HL-60 (cell line): ENCODE measurements at regions not wholly inside any gene's neighbourhood (a gene's known extent, or its start where the extent isn't known, plus 50 kb on each side); places are given as distances from the start of the nearest gene placed in this dataset.
A peak's percentile ranks its signal among the peaks of the same experiment; 100 is the strongest.

Source experiments
- DNase-seq, 2 experiments: peaks; one replicate each; pipeline ENCODE4 v3.0.0-alpha.2; 2010 to 2020; ENCODE audit warnings: low read depth in 1 of 2, low spot score in 1 of 2
- H3K27ac ChIP-seq: fragments of 250-450 bp; sonication (Bioruptor Pico); replicated peaks from 2 replicates; pipeline ENCODE4 v1.5.1; 2020; ENCODE audit warnings: mild to moderate bottlenecking, moderate library complexity
- H3K27me3 ChIP-seq: fragments of 250-450 bp; sonication (Bioruptor Pico); 2 replicates; pipeline ENCODE4 v1.5.1; 2021; ENCODE audit warnings: mild to moderate bottlenecking, moderate library complexity; ENCODE audit not compliant: insufficient read depth, poor library complexity, severe bottlenecking
- H3K4me3 ChIP-seq: replicated peaks from 2 replicates; pipeline ENCODE4 v1.5.1; 2011; ENCODE audit warnings: mild to moderate bottlenecking, control low read depth, low read length; ENCODE audit not compliant: insufficient read depth
- GABPA ChIP-seq: IDR thresholded peaks from 2 replicates; pipeline ENCODE4 v1.6.1; 2012; ENCODE audit warnings: low read depth
- POLR2AphosphoS5 ChIP-seq: IDR thresholded peaks from 2 replicates; pipeline ENCODE4 v1.6.1; 2012; ENCODE audit warnings: low read depth
- SPI1 ChIP-seq: IDR thresholded peaks from 2 replicates; pipeline ENCODE4 v1.6.1; 2012; ENCODE audit warnings: low read depth, mild to moderate bottlenecking, borderline replicate concordance
- TF ChIP-seq, protein P1 (sequence below): IDR thresholded peaks from one replicate; pipeline ENCODE4 v1.5.1; 2011; ENCODE audit warnings: low read length, control low read depth, inconsistent platforms; ENCODE audit not compliant: insufficient read depth
- TF ChIP-seq, protein P2 (sequence below): IDR thresholded peaks from 2 replicates; pipeline ENCODE4 v1.6.1; 2012; ENCODE audit warnings: low read depth; ENCODE audit not compliant: insufficient replicate concordance

DNA sequence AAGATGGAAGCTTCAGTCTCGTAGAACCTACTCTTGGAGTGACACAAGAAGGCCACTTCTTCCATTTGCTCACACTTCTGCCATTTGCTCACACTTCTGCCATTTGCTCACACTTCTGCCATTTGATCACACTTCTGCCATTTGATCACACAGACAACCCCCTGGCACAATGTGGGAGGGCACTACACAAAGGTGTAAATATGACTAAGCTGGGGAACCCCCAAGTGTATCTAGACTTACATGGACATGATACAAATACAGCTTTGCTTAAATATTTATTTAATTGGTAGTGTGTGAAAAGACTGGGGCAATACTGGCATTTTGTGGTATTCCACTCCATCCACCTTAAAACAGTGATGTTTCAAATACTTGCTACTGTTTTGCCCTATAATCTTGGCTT lies 296.2 kb upstream of the PPFIA2 start:
- no peak for TF ChIP-seq POLR2AphosphoS5
- TF ChIP-seq, protein P1, sequence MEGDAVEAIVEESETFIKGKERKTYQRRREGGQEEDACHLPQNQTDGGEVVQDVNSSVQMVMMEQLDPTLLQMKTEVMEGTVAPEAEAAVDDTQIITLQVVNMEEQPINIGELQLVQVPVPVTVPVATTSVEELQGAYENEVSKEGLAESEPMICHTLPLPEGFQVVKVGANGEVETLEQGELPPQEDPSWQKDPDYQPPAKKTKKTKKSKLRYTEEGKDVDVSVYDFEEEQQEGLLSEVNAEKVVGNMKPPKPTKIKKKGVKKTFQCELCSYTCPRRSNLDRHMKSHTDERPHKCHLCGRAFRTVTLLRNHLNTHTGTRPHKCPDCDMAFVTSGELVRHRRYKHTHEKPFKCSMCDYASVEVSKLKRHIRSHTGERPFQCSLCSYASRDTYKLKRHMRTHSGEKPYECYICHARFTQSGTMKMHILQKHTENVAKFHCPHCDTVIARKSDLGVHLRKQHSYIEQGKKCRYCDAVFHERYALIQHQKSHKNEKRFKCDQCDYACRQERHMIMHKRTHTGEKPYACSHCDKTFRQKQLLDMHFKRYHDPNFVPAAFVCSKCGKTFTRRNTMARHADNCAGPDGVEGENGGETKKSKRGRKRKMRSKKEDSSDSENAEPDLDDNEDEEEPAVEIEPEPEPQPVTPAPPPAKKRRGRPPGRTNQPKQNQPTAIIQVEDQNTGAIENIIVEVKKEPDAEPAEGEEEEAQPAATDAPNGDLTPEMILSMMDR = no peak
- no peak for TF ChIP-seq SPI1
- no peak for TF ChIP-seq GABPA
- TF ChIP-seq, protein P2, sequence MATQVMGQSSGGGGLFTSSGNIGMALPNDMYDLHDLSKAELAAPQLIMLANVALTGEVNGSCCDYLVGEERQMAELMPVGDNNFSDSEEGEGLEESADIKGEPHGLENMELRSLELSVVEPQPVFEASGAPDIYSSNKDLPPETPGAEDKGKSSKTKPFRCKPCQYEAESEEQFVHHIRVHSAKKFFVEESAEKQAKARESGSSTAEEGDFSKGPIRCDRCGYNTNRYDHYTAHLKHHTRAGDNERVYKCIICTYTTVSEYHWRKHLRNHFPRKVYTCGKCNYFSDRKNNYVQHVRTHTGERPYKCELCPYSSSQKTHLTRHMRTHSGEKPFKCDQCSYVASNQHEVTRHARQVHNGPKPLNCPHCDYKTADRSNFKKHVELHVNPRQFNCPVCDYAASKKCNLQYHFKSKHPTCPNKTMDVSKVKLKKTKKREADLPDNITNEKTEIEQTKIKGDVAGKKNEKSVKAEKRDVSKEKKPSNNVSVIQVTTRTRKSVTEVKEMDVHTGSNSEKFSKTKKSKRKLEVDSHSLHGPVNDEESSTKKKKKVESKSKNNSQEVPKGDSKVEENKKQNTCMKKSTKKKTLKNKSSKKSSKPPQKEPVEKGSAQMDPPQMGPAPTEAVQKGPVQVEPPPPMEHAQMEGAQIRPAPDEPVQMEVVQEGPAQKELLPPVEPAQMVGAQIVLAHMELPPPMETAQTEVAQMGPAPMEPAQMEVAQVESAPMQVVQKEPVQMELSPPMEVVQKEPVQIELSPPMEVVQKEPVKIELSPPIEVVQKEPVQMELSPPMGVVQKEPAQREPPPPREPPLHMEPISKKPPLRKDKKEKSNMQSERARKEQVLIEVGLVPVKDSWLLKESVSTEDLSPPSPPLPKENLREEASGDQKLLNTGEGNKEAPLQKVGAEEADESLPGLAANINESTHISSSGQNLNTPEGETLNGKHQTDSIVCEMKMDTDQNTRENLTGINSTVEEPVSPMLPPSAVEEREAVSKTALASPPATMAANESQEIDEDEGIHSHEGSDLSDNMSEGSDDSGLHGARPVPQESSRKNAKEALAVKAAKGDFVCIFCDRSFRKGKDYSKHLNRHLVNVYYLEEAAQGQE = no peak
- H3K27me3 ChIP-seq = no peaks in the 10 kb centered on the region

DNA sequence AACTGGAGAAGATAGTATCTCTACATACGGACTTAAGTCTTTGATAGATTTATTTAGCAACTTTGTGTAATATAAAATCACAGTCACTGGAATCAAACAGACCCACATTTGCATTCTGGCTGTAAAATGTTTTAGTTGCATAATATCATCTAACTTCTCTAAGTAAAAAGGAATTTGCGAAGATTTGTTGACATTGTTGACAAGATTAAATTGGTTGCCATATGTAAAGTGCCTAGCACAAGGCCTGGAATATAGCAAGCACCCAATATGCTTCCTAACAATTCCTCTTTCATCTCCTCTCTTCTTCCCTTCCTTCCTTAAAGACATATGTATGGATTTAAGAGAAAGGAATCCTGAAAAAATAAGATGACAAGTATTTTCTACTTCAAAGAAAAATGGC lies 295.4 kb upstream of the PPFIA2 start:
- H3K27me3 ChIP-seq = no peaks in the 10 kb centered on the region
- no peak for DNase-seq
- H3K27ac ChIP-seq = no peak overlapping the region
- TF ChIP-seq GABPA (no peak), POLR2AphosphoS5 (no peak), SPI1 (no peak)
- TF ChIP-seq, protein P2 = no peak
- TF ChIP-seq, protein P1 = no peak
- H3K4me3 ChIP-seq = no peak overlapping the region

More for the DNA sequence above, 296.2 kb upstream of the PPFIA2 start:
- Histone ChIP-seq H3K27ac (no peak overlapping the region), H3K4me3 (no peak overlapping the region)
- no peak for DNase-seq

DNA sequence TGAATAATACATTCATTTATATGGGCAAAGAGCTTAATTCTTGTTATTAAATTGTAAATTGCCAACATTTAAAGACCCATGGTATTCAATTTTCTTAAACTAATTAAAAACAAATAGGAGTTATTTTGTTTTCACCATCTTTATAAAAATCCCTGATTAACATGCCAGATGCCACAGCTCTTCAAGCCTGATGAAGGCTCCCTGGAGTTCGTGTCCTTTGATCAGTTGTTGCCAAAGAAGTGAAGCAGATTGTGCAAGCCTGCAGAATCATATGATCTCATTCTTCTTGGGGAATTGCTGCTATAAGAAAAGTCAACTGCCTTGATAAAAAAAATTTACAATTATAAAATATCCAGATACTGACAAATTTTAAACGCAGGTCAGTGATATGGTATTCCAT lies 288.3 kb upstream of the PPFIA2 start:
- TF ChIP-seq POLR2AphosphoS5 = no peak
- TF ChIP-seq, protein P2 = no peak
- TF ChIP-seq, protein P1 = no peak
- TF ChIP-seq SPI1 = no peak
- no peak for TF ChIP-seq GABPA
- Histone ChIP-seq H3K27me3 (no peaks in the 10 kb centered on the region), H3K4me3 (no peak overlapping the region), H3K27ac (no peak overlapping the region)
- DNase-seq = peak in 1 of 2 experiments; percentile 31
